GM12875 (cell line): ENCODE measurements at regions not wholly inside any gene's neighbourhood (a gene's known extent, or its start where the extent isn't known, plus 50 kb on each side); places are given as distances from the start of the nearest gene placed in this dataset.

ENCODE experiments used
- H3K4me3 ChIP-seq: one replicate; pipeline ENCODE4 v1.5.1; 2011; ENCODE audit warnings: low read depth, low read length, control low read depth
- CTCF ChIP-seq: IDR thresholded peaks from 2 replicates; pipeline ENCODE4 v1.5.1; 2011; ENCODE audit warnings: low read depth, mild to moderate bottlenecking, control low read depth, inconsistent platforms, low read length, moderate library complexity, borderline replicate concordance; ENCODE audit not compliant: insufficient read depth

GRCh38 chr16:77553130-77553529 lies 118.3 kb upstream of the ADAMTS18 start:
- TF ChIP-seq CTCF, result no peak
- H3K4me3 ChIP-seq, result no peak overlapping the region

GRCh38 chr16:77555126-77555525 lies 120.3 kb upstream of the ADAMTS18 start:
- TF ChIP-seq CTCF, result no peak
- no peak overlapping the region for H3K4me3 ChIP-seq

- no peak for TF ChIP-seq CTCF
- no peak overlapping the region for H3K4me3 ChIP-seq
Observed at GRCh38 chr16:77555791-77556190, 121.0 kb upstream of the ADAMTS18 start.

- TF ChIP-seq CTCF, result no peak
Observed at GRCh38 chr16:77556201-77556873, 121.5 kb upstream of the ADAMTS18 start.

GRCh38 chr16:77557385-77557784 lies 122.6 kb upstream of the ADAMTS18 start:
- no peak for TF ChIP-seq CTCF

More at GRCh38 chr16:77556201-77556873, 121.5 kb upstream of the ADAMTS18 start:
- H3K4me3 ChIP-seq, result no peak overlapping the region

GRCh38 chr16:77558786-77559185 lies 124.0 kb upstream of the ADAMTS18 start:
- H3K4me3 ChIP-seq, result no peak overlapping the region
- TF ChIP-seq CTCF, result no peak

More at GRCh38 chr16:77557385-77557784, 122.6 kb upstream of the ADAMTS18 start:
- no peak overlapping the region for H3K4me3 ChIP-seq

- TF ChIP-seq CTCF, result no peak
- no peak overlapping the region for H3K4me3 ChIP-seq
Observed at GRCh38 chr16:77562497-77562896, 127.7 kb upstream of the ADAMTS18 start.
